GM12872 (cell line): ENCODE measurements at regions not wholly inside any gene's neighbourhood (a gene's known extent, or its start where the extent isn't known, plus 50 kb on each side); places are given as distances from the start of the nearest gene placed in this dataset.

Experiments
- CTCF ChIP-seq: IDR thresholded peaks from 3 replicates; pipeline ENCODE4 v1.5.1; 2011; ENCODE audit warnings: low read depth, mild to moderate bottlenecking, low read length, moderate library complexity; ENCODE audit not compliant: insufficient read depth

GRCh38 chr20:48469026-48469425, 358.8 kb downstream of the PREX1 start:
- no peak for TF ChIP-seq CTCF

GRCh38 chr20:48468571-48468970, 359.2 kb downstream of the PREX1 start:
- no peak for TF ChIP-seq CTCF

DNA sequence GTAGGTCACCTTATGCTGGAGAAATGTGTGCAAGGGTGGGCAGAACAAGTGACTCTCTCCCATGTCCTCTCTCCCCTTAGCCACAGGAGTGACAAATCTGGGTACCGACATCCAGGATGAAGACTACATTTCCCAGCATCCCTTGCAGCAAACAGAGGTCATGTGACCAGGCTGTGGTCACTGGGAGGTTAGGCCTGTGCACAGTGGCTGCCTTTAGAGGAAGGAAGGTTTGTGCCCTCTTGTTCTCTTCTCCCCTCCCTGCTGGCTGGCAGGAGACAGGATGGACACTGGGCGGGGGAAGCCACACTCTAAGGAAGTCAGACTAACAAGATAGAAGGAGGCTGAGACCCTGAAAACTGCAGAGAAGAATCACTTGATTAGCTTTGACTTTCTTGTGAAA, 360.2 kb downstream of the PREX1 start:
- no peak for TF ChIP-seq CTCF

GRCh38 chr20:48465271-48465670, 362.5 kb downstream of the PREX1 start:
- no peak for TF ChIP-seq CTCF

DNA sequence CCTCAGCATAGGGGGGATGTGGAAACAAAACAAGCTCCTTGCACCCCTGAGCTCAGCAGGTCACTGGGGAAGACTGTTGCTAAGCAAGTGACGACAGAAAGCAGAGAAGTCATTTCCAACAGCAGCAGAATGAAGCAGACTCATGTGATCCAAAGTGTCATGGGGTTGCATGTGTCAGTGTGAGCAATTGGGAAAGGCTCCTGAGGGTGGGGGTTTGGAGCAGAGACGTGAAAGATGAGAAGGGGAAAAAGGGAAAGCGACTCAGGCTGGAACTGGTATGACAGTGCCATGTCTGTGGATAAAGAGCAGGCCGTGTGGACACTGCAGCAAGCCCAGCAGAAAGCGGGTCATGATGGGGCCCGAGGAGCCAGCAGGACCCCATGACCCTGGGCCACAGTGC, 363.9 kb downstream of the PREX1 start:
- TF ChIP-seq CTCF: no peak

DNA sequence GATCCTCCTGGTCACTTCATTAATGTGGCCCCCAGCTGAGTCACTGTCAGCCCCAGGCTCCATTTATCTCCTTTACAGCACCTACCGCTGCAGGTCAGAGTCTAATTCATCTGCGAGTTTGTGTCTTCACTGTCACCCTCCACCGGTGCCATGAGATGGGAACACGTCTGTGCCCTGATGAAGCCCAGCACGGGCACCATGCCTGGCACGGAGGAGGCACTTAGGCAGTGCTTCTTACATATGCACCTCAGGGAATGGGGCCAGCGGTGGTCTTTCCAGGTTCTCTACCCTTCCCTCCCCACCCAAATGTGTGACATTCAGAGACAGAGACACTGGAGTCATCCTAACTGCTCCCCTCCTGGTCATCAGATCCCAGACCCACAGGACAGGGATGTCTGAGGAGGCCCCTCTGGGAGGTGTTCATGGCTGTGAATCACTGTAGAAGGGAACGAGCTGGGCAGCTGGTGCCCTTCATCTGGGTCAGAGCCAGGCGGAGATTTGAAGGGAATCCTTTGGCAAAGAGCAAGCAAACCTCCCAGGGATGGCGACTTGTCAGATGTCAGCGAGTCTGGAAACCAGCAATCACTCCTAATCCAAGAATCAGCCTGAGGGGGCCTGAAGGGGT, 364.6 kb downstream of the PREX1 start:
- TF ChIP-seq CTCF: no peak

GRCh38 chr20:48461735-48462119, 366.1 kb downstream of the PREX1 start:
- no peak for TF ChIP-seq CTCF

DNA sequence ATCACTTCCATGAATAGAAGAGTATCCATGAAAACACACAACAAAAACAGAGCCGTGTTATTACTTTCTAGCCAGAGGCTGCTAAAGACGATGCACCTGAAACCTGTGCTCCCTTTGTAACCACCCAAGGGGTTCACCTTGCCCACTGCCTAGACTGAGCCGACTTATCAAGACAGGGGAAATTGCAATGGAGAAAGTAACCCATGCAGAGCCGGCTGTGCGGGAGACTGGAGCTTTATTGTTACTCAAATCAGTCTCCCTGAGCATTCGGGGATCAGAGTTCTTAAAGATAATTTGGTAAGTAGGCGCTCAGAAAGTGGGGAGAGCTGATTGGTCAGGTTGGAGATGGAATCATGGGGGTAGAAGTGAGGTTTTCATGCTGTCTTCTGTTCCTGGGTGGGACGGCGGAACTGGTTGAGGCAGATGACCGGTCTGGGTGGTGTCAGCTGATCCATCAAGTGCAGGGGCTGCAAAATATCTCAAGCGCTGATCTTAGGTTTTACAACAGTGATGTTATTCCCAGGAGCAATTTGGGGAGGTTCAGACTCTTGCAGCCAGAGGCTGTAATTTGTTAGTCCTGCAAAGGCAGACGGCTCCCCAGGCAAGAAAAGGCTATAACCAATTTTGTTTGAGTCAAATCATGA, 366.6 kb downstream of the PREX1 start:
- no peak for TF ChIP-seq CTCF
